HCT116 (cell line): ENCODE measurements at regions not wholly inside any gene's neighbourhood (a gene's known extent, or its start where the extent isn't known, plus 50 kb on each side); places are given as distances from the start of the nearest gene placed in this dataset.

Experiments
- ATAC-seq: fragments of 200-7000 bp; cut with Tn5 transposase; 2 replicates; pipeline ENCODE4 v1.9.1; 2020; ENCODE audit warnings: mild to moderate bottlenecking, moderate library complexity
- BruUV-seq: library from RNA; stranded (reverse); fragments of 400-500 nt; replicated peaks from 2 replicates; lab custom pipeline; 2021; lab: Mats Ljungman, UMichigan
- CTCF ChIA-PET: fragments of 300-600 bp; sonication (Branson Sonifier 250); formaldehyde crosslinking; loops from one replicate; lab custom pipeline; 2021; ENCODE audit warnings: antibody characterized with exemption; lab: Charles Lee
- POLR2A ChIA-PET: fragments of 300-600, 350-600 bp; sonication (Branson Sonifier 250); formaldehyde crosslinking; loops from one replicate; lab custom pipeline; 2021; ENCODE audit warnings: antibody characterized with exemption; lab: Charles Lee
- RAD21 ChIA-PET, 2 experiments: fragments of 300-600 bp; sonication (Branson Sonifier 250); formaldehyde crosslinking; loops; one replicate each; lab custom pipeline; 2023; ENCODE audit warnings: low total read pairs in 2 of 2; ENCODE audit not compliant: uncharacterized antibody in 2 of 2, unreplicated experiment in 2 of 2, low non-redundant PET in 1 of 2; lab: Charles Lee
- DNase-seq: peaks from one replicate; pipeline ENCODE4 v3.0.0-alpha.2; 2010; ENCODE audit warnings: low read depth, low spot score
- H2AFZ ChIP-seq: fragments of 200-600 bp; shearing (Covaris generic), sonication (generic); 2 replicates; pipeline ENCODE4 v1.6.1; 2017; ENCODE audit warnings: low read depth, mixed run types, mixed read lengths, antibody characterized with exemption, low read length; ENCODE audit not compliant: poor library complexity, severe bottlenecking
- H3K27ac ChIP-seq: 2 replicates; pipeline ENCODE4 v1.5.1; 2012; ENCODE audit warnings: low read depth, low read length
- H3K27me3 ChIP-seq: fragments of 200-600 bp; sonication (generic); 2 replicates; pipeline ENCODE4 v1.6.1; 2016; ENCODE audit warnings: mixed run types, low read length, mixed read lengths; ENCODE audit not compliant: insufficient read depth
- H3K36me3 ChIP-seq, 2 experiments: fragments of 200-500 bp in 1 of 2; fragments of 200-600 bp in 1 of 2; sonication (Bioruptor generic) in 1 of 2; sonication (generic) in 1 of 2; 2 replicates each; pipeline versions ENCODE4 v1.5.1 to v1.6.1; 2014 to 2016; ENCODE audit warnings: low read length in 2 of 2, inconsistent platforms in 1 of 2, mixed read lengths in 1 of 2, mixed run types in 1 of 2; ENCODE audit not compliant: insufficient read depth in 2 of 2, control insufficient read depth in 1 of 2
- H3K4me1 ChIP-seq, 2 experiments: fragments of 200-600 bp in 1 of 2; sonication (generic) in 1 of 2; 2 replicates each; pipeline versions ENCODE4 v1.5.1 to v1.6.1; 2012 to 2017; ENCODE audit warnings: low read length in 2 of 2, inconsistent platforms in 1 of 2, mild to moderate bottlenecking in 1 of 2, mixed read lengths in 1 of 2, mixed run types in 1 of 2, moderate library complexity in 1 of 2; ENCODE audit not compliant: insufficient read depth in 2 of 2, control insufficient read depth in 1 of 2
- H3K4me2 ChIP-seq: fragments of 200-600 bp; sonication (generic); 2 replicates; pipeline ENCODE4 v1.6.1; 2017; ENCODE audit warnings: mixed run types, low read length, mixed read lengths
- H3K4me3 ChIP-seq, 2 experiments: fragments of 200-600 bp in 1 of 2; sonication (generic) in 1 of 2; replicated peaks in 1 of 2; 2 replicates each; pipeline ENCODE4 v1.5.1; 2011 to 2016; ENCODE audit warnings: low read length in 2 of 2, control low read depth in 1 of 2, low read depth in 1 of 2, mild to moderate bottlenecking in 1 of 2, mixed read lengths in 1 of 2, mixed run types in 1 of 2
- H3K79me2 ChIP-seq: fragments of 200-600 bp; sonication (generic); 2 replicates; pipeline ENCODE4 v1.6.1; 2017; ENCODE audit warnings: mild to moderate bottlenecking, mixed run types, low read length, moderate library complexity, mixed read lengths; ENCODE audit not compliant: insufficient read depth
- H3K9ac ChIP-seq: fragments of 200-600 bp; sonication (generic); 2 replicates; pipeline ENCODE4 v1.6.1; 2016; ENCODE audit warnings: low read length, mixed read lengths
- H3K9me2 ChIP-seq: fragments of 200-600 bp; sonication (generic), shearing (Covaris generic); 2 replicates; pipeline ENCODE4 v1.6.1; 2017; ENCODE audit warnings: mixed run types, mild to moderate bottlenecking, moderate library complexity; ENCODE audit not compliant: insufficient read depth
- H3K9me3 ChIP-seq, 2 experiments: fragments of 200-500 bp in 1 of 2; fragments of 200-600 bp in 1 of 2; sonication (Bioruptor generic) in 1 of 2; sonication (generic) in 1 of 2; 2 replicates each; pipeline ENCODE4 v1.6.1; 2014 to 2017; ENCODE audit warnings: low read length in 2 of 2, mixed read lengths in 2 of 2, inconsistent platforms in 1 of 2, low read depth in 1 of 2, mild to moderate bottlenecking in 1 of 2, mixed run types in 1 of 2, moderate library complexity in 1 of 2; ENCODE audit not compliant: control insufficient read depth in 1 of 2, insufficient read depth in 1 of 2
- H4K20me1 ChIP-seq: fragments of 200-600 bp; sonication (generic), shearing (Covaris generic); 2 replicates; pipeline ENCODE4 v1.6.1; 2017; ENCODE audit warnings: mixed run types, mild to moderate bottlenecking, moderate library complexity; ENCODE audit not compliant: insufficient read depth
- FOSL1 ChIP-seq: IDR thresholded peaks from 2 replicates; pipeline ENCODE4 v1.6.1; 2012; ENCODE audit warnings: low read depth
- POLR2AphosphoS5 ChIP-seq: IDR thresholded peaks from 2 replicates; pipeline ENCODE4 v1.6.1; 2011; ENCODE audit warnings: mild to moderate bottlenecking, low read depth, low read length, moderate library complexity
- SIN3A ChIP-seq: IDR thresholded peaks from 2 replicates; pipeline ENCODE4 v1.6.1; 2012; ENCODE audit warnings: low read depth
- SP1 ChIP-seq: IDR thresholded peaks from 2 replicates; pipeline ENCODE4 v1.6.1; 2012; ENCODE audit warnings: low read depth
- SRF ChIP-seq: IDR thresholded peaks from 2 replicates; pipeline ENCODE4 v1.6.1; 2012; ENCODE audit warnings: low read depth
- YY1 ChIP-seq: IDR thresholded peaks from 2 replicates; pipeline ENCODE4 v1.6.1; 2011; ENCODE audit warnings: low read length, low read depth, moderate library complexity, mild to moderate bottlenecking; ENCODE audit not compliant: insufficient replicate concordance; ENCODE audit errors: extremely low read depth
- ZFX ChIP-seq: fragments of 450-650 bp; IDR thresholded peaks from 2 replicates; pipeline ENCODE4 v1.6.1; 2017
- intact Hi-C: fragments of 100-400 bp; cut with micrococcal nuclease; formaldehyde crosslinking; loops from 2 replicates; pipeline ENCODE4 v1.10.0; 2022
- TF ChIP-seq, protein P1 (sequence below): IDR thresholded peaks from 2 replicates; pipeline ENCODE4 v1.6.1; 2012; ENCODE audit warnings: low read depth

DNA sequence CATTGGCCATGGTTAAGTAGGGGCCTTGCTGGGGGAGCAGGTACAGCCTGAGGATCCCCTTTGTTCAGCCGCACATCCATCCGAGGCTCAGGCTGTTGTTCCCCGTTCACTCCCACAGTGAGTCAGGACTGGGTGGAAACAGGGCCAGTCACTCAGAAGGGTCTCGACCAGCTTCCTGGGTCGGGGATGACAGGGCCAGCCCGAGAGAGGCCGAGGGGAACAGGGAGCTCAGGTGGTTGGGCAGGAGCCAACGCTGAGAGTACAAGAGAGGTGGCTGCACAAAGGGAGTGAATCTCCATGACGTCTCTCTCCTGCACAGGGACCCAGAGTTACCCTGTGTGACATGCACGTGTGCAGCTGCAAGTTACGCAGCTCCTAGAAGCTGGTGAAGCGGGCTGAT, 97.2 kb upstream of the SHANK2 start:
- Histone ChIP-seq H3K4me3 (no peak overlapping the region), H2AFZ (no peak overlapping the region), H3K9me3 (no peaks in the 10 kb centered on the region), H3K9me2 (no peaks in the 10 kb centered on the region), H4K20me1 (no peaks in the 10 kb centered on the region), H3K9ac (no peak overlapping the region), H3K36me3 (no peaks in the 10 kb centered on the region), H3K27me3 (peaks cover 28% of the 10 kb centered on the region), H3K4me1 (no peaks in the 10 kb centered on the region), H3K79me2 (no peaks in the 10 kb centered on the region), H3K4me2 (no peak overlapping the region), H3K27ac (no peak overlapping the region)
- ATAC-seq (no peak), DNase-seq (no peak)
- no peak for TF ChIP-seq ZFX
- no peak for TF ChIP-seq SP1
- TF ChIP-seq, protein P1, sequence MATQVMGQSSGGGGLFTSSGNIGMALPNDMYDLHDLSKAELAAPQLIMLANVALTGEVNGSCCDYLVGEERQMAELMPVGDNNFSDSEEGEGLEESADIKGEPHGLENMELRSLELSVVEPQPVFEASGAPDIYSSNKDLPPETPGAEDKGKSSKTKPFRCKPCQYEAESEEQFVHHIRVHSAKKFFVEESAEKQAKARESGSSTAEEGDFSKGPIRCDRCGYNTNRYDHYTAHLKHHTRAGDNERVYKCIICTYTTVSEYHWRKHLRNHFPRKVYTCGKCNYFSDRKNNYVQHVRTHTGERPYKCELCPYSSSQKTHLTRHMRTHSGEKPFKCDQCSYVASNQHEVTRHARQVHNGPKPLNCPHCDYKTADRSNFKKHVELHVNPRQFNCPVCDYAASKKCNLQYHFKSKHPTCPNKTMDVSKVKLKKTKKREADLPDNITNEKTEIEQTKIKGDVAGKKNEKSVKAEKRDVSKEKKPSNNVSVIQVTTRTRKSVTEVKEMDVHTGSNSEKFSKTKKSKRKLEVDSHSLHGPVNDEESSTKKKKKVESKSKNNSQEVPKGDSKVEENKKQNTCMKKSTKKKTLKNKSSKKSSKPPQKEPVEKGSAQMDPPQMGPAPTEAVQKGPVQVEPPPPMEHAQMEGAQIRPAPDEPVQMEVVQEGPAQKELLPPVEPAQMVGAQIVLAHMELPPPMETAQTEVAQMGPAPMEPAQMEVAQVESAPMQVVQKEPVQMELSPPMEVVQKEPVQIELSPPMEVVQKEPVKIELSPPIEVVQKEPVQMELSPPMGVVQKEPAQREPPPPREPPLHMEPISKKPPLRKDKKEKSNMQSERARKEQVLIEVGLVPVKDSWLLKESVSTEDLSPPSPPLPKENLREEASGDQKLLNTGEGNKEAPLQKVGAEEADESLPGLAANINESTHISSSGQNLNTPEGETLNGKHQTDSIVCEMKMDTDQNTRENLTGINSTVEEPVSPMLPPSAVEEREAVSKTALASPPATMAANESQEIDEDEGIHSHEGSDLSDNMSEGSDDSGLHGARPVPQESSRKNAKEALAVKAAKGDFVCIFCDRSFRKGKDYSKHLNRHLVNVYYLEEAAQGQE = no peak
- TF ChIP-seq SRF = no peak
- TF ChIP-seq FOSL1 = no peak
- TF ChIP-seq SIN3A = no peak
- TF ChIP-seq YY1 = no peak
- TF ChIP-seq POLR2AphosphoS5 = no peak
- ChIA-PET RAD21 (no interaction called here), CTCF (no interaction called here), POLR2A (no interaction called here)
- no TSS peak for BruUV-seq
- intact Hi-C loops = no loop called here
